GM12878 (cell line): ENCODE measurements at regions not wholly inside any gene's neighbourhood (a gene's known extent, or its start where the extent isn't known, plus 50 kb on each side); places are given as distances from the start of the nearest gene placed in this dataset.

Experiments used
- ATAC-seq: fragments of 200-7000 bp; cut with Tn5 transposase; 3 replicates; pipeline ENCODE4 v1.9.1; 2020; ENCODE audit warnings: mild to moderate bottlenecking, moderate library complexity
- BruUV-seq: library from RNA; stranded (reverse); fragments of 400-500 nt; replicated peaks from 2 replicates; lab custom pipeline; 2021; lab: Mats Ljungman, UMichigan
- CTCF ChIA-PET: fragments of 300-600 bp; sonication (Branson Sonifier 250); formaldehyde crosslinking; extraction: SDS; loops from one replicate; lab custom pipeline; 2021; ENCODE audit warnings: inconsistent platforms; lab: Yijun Ruan, JAX
- POLR2A ChIA-PET: fragments of 350-600 bp; formaldehyde crosslinking; extraction: SDS; loops from one replicate; lab custom pipeline; 2021; ENCODE audit warnings: inconsistent platforms; lab: Charles Lee
- RAD21 ChIA-PET: fragments of 300-600 bp; sonication (Branson Sonifier 250); formaldehyde crosslinking; loops from one replicate; lab custom pipeline; 2023; ENCODE audit warnings: antibody characterized with exemption; ENCODE audit not compliant: unreplicated experiment; lab: Charles Lee
- SMC1A ChIA-PET: fragments of 300-600 bp; sonication (Branson Sonifier 250); formaldehyde crosslinking; loops from one replicate; lab custom pipeline; 2023; ENCODE audit not compliant: unreplicated experiment, uncharacterized antibody; lab: Charles Lee
- DNase-seq: peaks from one replicate; pipeline ENCODE4 v3.0.0-alpha.2; 2011; ENCODE audit warnings: low read depth, low spot score
- FAIRE-seq: peaks from 3 replicates; lab custom pipeline; 2011; peaks lifted over from hg19 to GRCh38; lab: Jason Lieb, UNC
- H2AFZ ChIP-seq: 2 replicates; pipeline ENCODE4 v1.6.0; 2011; ENCODE audit warnings: low read depth, low read length, control low read depth; ENCODE audit not compliant: control insufficient read depth
- H3K27ac ChIP-seq: 2 replicates; pipeline ENCODE4 v1.5.1; 2011; ENCODE audit warnings: control low read depth; ENCODE audit not compliant: control insufficient read depth, insufficient read depth
- H3K27me3 ChIP-seq, 2 experiments: replicated peaks in 1 of 2; 2 replicates each; pipeline versions ENCODE4 v1.6.0 to v1.6.1; 2011; ENCODE audit warnings: low read length in 1 of 2; ENCODE audit not compliant: control insufficient read depth in 2 of 2, insufficient read depth in 2 of 2
- H3K36me3 ChIP-seq, 2 experiments: 2 replicates each; pipeline ENCODE4 v1.5.1; 2011; ENCODE audit warnings: low read length in 1 of 2; ENCODE audit not compliant: control insufficient read depth in 2 of 2, insufficient read depth in 2 of 2
- H3K4me1 ChIP-seq: 2 replicates; pipeline ENCODE4 v1.6.1; 2011; ENCODE audit warnings: mild to moderate bottlenecking, low read length, moderate library complexity, mixed read lengths; ENCODE audit not compliant: control insufficient read depth, insufficient read depth
- H3K4me2 ChIP-seq: 2 replicates; pipeline ENCODE4 v1.6.0; 2011; ENCODE audit warnings: control low read depth; ENCODE audit not compliant: control insufficient read depth, insufficient read depth
- H3K4me3 ChIP-seq: fragments of 200-600 bp; sonication (generic); 2 replicates; pipeline ENCODE4 v1.5.1; 2016
- H3K79me2 ChIP-seq: 2 replicates; pipeline ENCODE4 v1.6.0; 2011; ENCODE audit warnings: low read length; ENCODE audit not compliant: control insufficient read depth, insufficient read depth
- H3K9ac ChIP-seq: 2 replicates; pipeline ENCODE4 v1.8.0; 2011; ENCODE audit warnings: low read length, control low read depth, mixed read lengths; ENCODE audit not compliant: control insufficient read depth, insufficient read depth
- H3K9me3 ChIP-seq: replicated peaks from 3 replicates; pipeline ENCODE4 v1.5.1; 2011; ENCODE audit warnings: mild to moderate bottlenecking, low read length; ENCODE audit not compliant: control insufficient read depth, insufficient read depth
- H4K20me1 ChIP-seq: 2 replicates; pipeline ENCODE4 v1.6.0; 2011; ENCODE audit not compliant: control insufficient read depth, insufficient read depth
- E2F4 ChIP-seq: IDR thresholded peaks from 2 replicates; pipeline ENCODE4 v1.6.1; 2012; ENCODE audit warnings: low read depth, low read length, improper control_type of control experiment
- ELK1 ChIP-seq: IDR thresholded peaks from 2 replicates; pipeline ENCODE4 v1.6.1; 2012; ENCODE audit warnings: low read depth, low read length, improper control_type of control experiment
- ESRRA ChIP-seq: IDR thresholded peaks from 2 replicates; pipeline ENCODE4 v1.6.1; 2012; ENCODE audit warnings: mild to moderate bottlenecking, low read length, improper control_type of control experiment
- GABPA ChIP-seq: IDR thresholded peaks from 2 replicates; pipeline ENCODE4 v1.6.1; 2014; ENCODE audit warnings: antibody characterized with exemption, low read depth, mild to moderate bottlenecking, inconsistent platforms
- MEF2A ChIP-seq: IDR thresholded peaks from 2 replicates; pipeline ENCODE4 v1.6.1; 2011; ENCODE audit warnings: low read depth, mild to moderate bottlenecking, low read length, moderate library complexity; ENCODE audit not compliant: insufficient read depth
- PAX8 ChIP-seq: fragments of 450-650 bp; IDR thresholded peaks from 2 replicates; pipeline ENCODE4 v1.6.1; 2017; ENCODE audit warnings: mild to moderate bottlenecking, moderate library complexity
- RAD21 ChIP-seq: IDR thresholded peaks from 2 replicates; pipeline ENCODE4 v1.6.1; 2011; ENCODE audit warnings: mild to moderate bottlenecking, low read depth, low read length, moderate library complexity; ENCODE audit not compliant: insufficient read depth
- SMAD1 ChIP-seq: fragments of 450-650 bp; IDR thresholded peaks from 2 replicates; pipeline ENCODE4 v1.6.1; 2018; ENCODE audit warnings: mild to moderate bottlenecking, low read depth; ENCODE audit not compliant: partially characterized antibody
- SREBF2 ChIP-seq: IDR thresholded peaks from 2 replicates; pipeline ENCODE4 v1.6.1; 2012; ENCODE audit warnings: mild to moderate bottlenecking, low read length
- ZBTB33 ChIP-seq: fragments of 450-650 bp; IDR thresholded peaks from 2 replicates; pipeline ENCODE4 v1.6.1; 2017; ENCODE audit warnings: mild to moderate bottlenecking
- ZNF384 ChIP-seq: IDR thresholded peaks from 2 replicates; pipeline ENCODE4 v1.6.1; 2012; ENCODE audit warnings: low read depth, mild to moderate bottlenecking, low read length, improper control_type of control experiment, borderline replicate concordance
- WGBS: methylation state at CpG from one replicate; pipeline ENCODE4 v1.1.6; 2016; ENCODE audit warnings: low lambda C conversion rate; ENCODE audit not compliant: insufficient replicate concordance, insufficient coverage; ENCODE audit errors: missing lambda C conversion rate; 5-methylcytosine and 5-hydroxymethylcytosine counted together
- in situ Hi-C: fragments of 300-500 bp; cut with MboI; formaldehyde crosslinking; loops from 9 replicates; pipeline ENCODE4 v1.14.3; 2018; ENCODE audit warnings: mixed read lengths
- intact Hi-C: fragments of 100-400 bp; cut with micrococcal nuclease; formaldehyde crosslinking; loops from one replicate; pipeline ENCODE4 v1.14.2; 2022; ENCODE audit not compliant: unreplicated experiment

- Histone ChIP-seq H3K9ac (no peak overlapping the region), H3K79me2 (no peaks in the 10 kb centered on the region), H2AFZ (peak overlapping the region; percentile 22), H3K27ac (no peak overlapping the region), H3K4me2 (no peak overlapping the region), H3K36me3 (no peaks in the 10 kb centered on the region), H3K27me3 (no peaks in the 10 kb centered on the region; a peak in 1 of 4 replicates), H3K4me3 (no peak overlapping the region), H3K9me3 (no peaks in the 10 kb centered on the region), H4K20me1 (no peaks in the 10 kb centered on the region), H3K4me1 (peaks cover 4% of the 10 kb centered on the region; the same call in 1 of the 2 replicates)
- in situ Hi-C loops (no loop called here), intact Hi-C loops (no loop called here)
- no TSS peak for BruUV-seq
- FAIRE-seq (peak; percentile 18), ATAC-seq (peak; percentile 73), DNase-seq (no peak)
- TF ChIP-seq E2F4 (no peak), ZNF384 (peak; percentile 73; the same call in 1 of the 2 replicates)
- ChIA-PET POLR2A (no interaction called here), CTCF (no interaction called here), RAD21 (interaction anchor here (1.0 to 1.1 kb wide), 2 partner anchors 9 to 22 kb away, joined by 3 to 4 read pairs; no protein-coding TSS in a partner anchor), SMC1A (interaction anchor here (0.8 kb wide), 1 partner anchor 9 kb away, joined by 3 read pairs; no protein-coding TSS in a partner anchor)
- WGBS: 49% methylated on average over 6 of the region's 6 CpGs
These were observed 75.8 kb downstream of the RHOU start for GRCh38 chr1:228810878-228811711.

- in situ Hi-C loops: no loop called here
- Histone ChIP-seq H2AFZ (no peak overlapping the region), H3K4me1 (peaks cover 4% of the 10 kb centered on the region; the same call in 1 of the 2 replicates), H3K9ac (no peak overlapping the region), H3K27me3 (no peaks in the 10 kb centered on the region; a peak in 1 of 4 replicates), H4K20me1 (no peaks in the 10 kb centered on the region), H3K27ac (no peak overlapping the region), H3K9me3 (no peaks in the 10 kb centered on the region), H3K79me2 (no peaks in the 10 kb centered on the region), H3K4me2 (no peak overlapping the region), H3K36me3 (no peaks in the 10 kb centered on the region), H3K4me3 (no peak overlapping the region)
- intact Hi-C loops: no loop called here
- WGBS: 54% methylated on average over 11 of the region's 11 CpGs
- POLR2A ChIA-PET: no interaction called here
- SMC1A ChIA-PET: interaction anchor here (0.8 kb wide), 1 partner anchor 10 kb away, joined by 3 read pairs; no protein-coding TSS in a partner anchor
- DNase-seq (no peak), ATAC-seq (no peak), FAIRE-seq (no peak)
- CTCF ChIA-PET: no interaction called here
- no TSS peak for BruUV-seq
- RAD21 ChIA-PET: interaction anchor here (1.0 kb wide), 1 partner anchor 10 kb away, joined by 4 read pairs; no protein-coding TSS in a partner anchor
- TF ChIP-seq ZBTB33 (no peak), ESRRA (no peak), ELK1 (no peak), SMAD1 (no peak), SREBF2 (no peak), ZNF384 (no peak), PAX8 (no peak), RAD21 (no peak), MEF2A (no peak), GABPA (no peak)
These were observed 76.5 kb downstream of the RHOU start for GRCh38 chr1:228811712-228812305.
